ENCODE measurements at regions not wholly inside any gene's neighbourhood (a gene's known extent, or its start where the extent isn't known, plus 50 kb on each side); places are given as distances from the start of the nearest gene placed in this dataset.

- TF ChIP-seq DPF2 (IDR thresholded peaks at IDR 0.05), result no peak
Measured at GRCh38 chr1:175844877-175845276, 101.5 kb upstream of the TNR start (continued).

- RAD21 ChIA-PET (ENCODE audit: unreplicated experiment), result no interaction called here
- no peak overlapping the region for H2AFZ ChIP-seq (ENCODE audit: control insufficient read depth, low read depth, low read length)
- no peak overlapping the region for H3K4me2 ChIP-seq (ENCODE audit: control insufficient read depth, insufficient read depth)
- no peaks in the 10 kb centered on the region for H4K20me1 ChIP-seq (ENCODE audit: control insufficient read depth, insufficient read depth)
- SMC1A ChIA-PET (ENCODE audit: uncharacterized antibody, unreplicated experiment), result no interaction called here
- no peaks in the 10 kb centered on the region for H3K9me3 ChIP-seq (replicated peaks; ENCODE audit: control insufficient read depth, insufficient read depth, low read length)
- ATAC-seq (no peak), DNase-seq (ENCODE audit: low read depth, low spot score) (no peak), FAIRE-seq (no peak)
- no peaks in the 10 kb centered on the region for H3K36me3 ChIP-seq (ENCODE audit: control insufficient read depth in 2 of 2, insufficient read depth in 2 of 2, low read length in 1 of 2)
- H3K4me3 ChIP-seq, result no peak overlapping the region
- no peak for TF ChIP-seq RFX5 (IDR thresholded peaks at IDR 0.05; ENCODE audit: low read depth, low read length)
- no peak for TF ChIP-seq ZBED1 (IDR thresholded peaks at IDR 0.05; ENCODE audit: borderline replicate concordance)
- TF ChIP-seq BACH1 (IDR thresholded peaks at IDR 0.05; ENCODE audit: borderline replicate concordance), result no peak
- no peak for TF ChIP-seq RAD51 (IDR thresholded peaks at IDR 0.05)
- TF ChIP-seq STAT1 (conservative IDR thresholded peaks at IDR 0.05), result no peak
- TF ChIP-seq CBX3 (IDR thresholded peaks at IDR 0.05; ENCODE audit: borderline replicate concordance, low read depth), result no peak
- no peak for TF ChIP-seq TCF12 (IDR thresholded peaks at IDR 0.05; ENCODE audit: low read depth, low read length)
- TF ChIP-seq FOXM1 (IDR thresholded peaks at IDR 0.05; ENCODE audit: low read depth, low read length), result no peak
- no peak for TF ChIP-seq CBFB (IDR thresholded peaks at IDR 0.05; ENCODE audit: low read depth)
- no peak for TF ChIP-seq ZBTB40 (IDR thresholded peaks at IDR 0.05; ENCODE audit: borderline replicate concordance)
- no peaks in the 10 kb centered on the region for H3K79me2 ChIP-seq (ENCODE audit: control insufficient read depth, insufficient read depth, low read length)
- WGBS (ENCODE audit: insufficient coverage, insufficient replicate concordance, low lambda C conversion rate, missing lambda C conversion rate), result 27% methylated on average over 1 of the region's 1 CpG
- H3K27ac ChIP-seq (ENCODE audit: control insufficient read depth, insufficient read depth), result no peak overlapping the region
- POLR2A ChIA-PET, result no interaction called here
- no TSS peak for BruUV-seq (replicated peaks)
- intact Hi-C loops (cut with micrococcal nuclease; ENCODE audit: unreplicated experiment) (no loop called here), in situ Hi-C loops (cut with MboI) (no loop called here)
- H3K9ac ChIP-seq (ENCODE audit: control insufficient read depth, insufficient read depth, low read length), result no peak overlapping the region
- H3K27me3 ChIP-seq (replicated peaks in 1 of 2; ENCODE audit: control insufficient read depth in 2 of 2, insufficient read depth in 2 of 2, low read length in 1 of 2), result no peaks in the 10 kb centered on the region; a peak in 1 of 4 replicates
- CTCF ChIA-PET, result no interaction called here
- no peaks in the 10 kb centered on the region for H3K4me1 ChIP-seq (ENCODE audit: control insufficient read depth, insufficient read depth, low read length)
Measured at GRCh38 chr1:175842550-175842949, 99.2 kb upstream of the TNR start.
